ENCODE measurements at regions not wholly inside any gene's neighbourhood (a gene's known extent, or its start where the extent isn't known, plus 50 kb on each side); places are given as distances from the start of the nearest gene placed in this dataset.

- 92 to 95% methylated on average over 8 to 9 of the region's 10 CpGs for WGBS, 2 donors
- Histone ChIP-seq H3K36me3 (no peaks in the 10 kb centered on the region), H3K27ac (no peak overlapping the region), H3K9me3 (no peaks in the 10 kb centered on the region), H3K27me3 (no peaks in the 10 kb centered on the region), H3K4me3 (replicated peaks in 1 of 3) (no peak overlapping the region), H3K4me1 (no peaks in the 10 kb centered on the region)
- intact Hi-C loops (cut with DNase I), result no loop called here
- DNase-seq, result no peak
- TF ChIP-seq CTCF (IDR thresholded peaks at IDR 0.05) (no peak), POLR2A (IDR thresholded peaks at IDR 0.05) (no peak)
Measured at GRCh38 chr2:2940061-2940460, 437.6 kb downstream of the EIPR1 start.

GRCh38 chr2:2939078-2939795, 438.4 kb downstream of the EIPR1 start:
- Histone ChIP-seq H3K4me3 (replicated peaks in 1 of 3) (no peak overlapping the region), H3K4me1 (no peaks in the 10 kb centered on the region), H3K27me3 (no peaks in the 10 kb centered on the region), H3K9me3 (no peaks in the 10 kb centered on the region), H3K27ac (no peak overlapping the region), H3K36me3 (no peaks in the 10 kb centered on the region)
- 93 to 94% methylated on average over 13 of the region's 13 CpGs for WGBS, 2 donors
- no peak for DNase-seq
- intact Hi-C loops (cut with DNase I), result no loop called here
- TF ChIP-seq CTCF (IDR thresholded peaks at IDR 0.05) (no peak), POLR2A (IDR thresholded peaks at IDR 0.05) (no peak)

- Histone ChIP-seq H3K4me1 (no peaks in the 10 kb centered on the region), H3K4me3 (replicated peaks in 1 of 3) (no peak overlapping the region), H3K9me3 (no peaks in the 10 kb centered on the region), H3K27ac (no peak overlapping the region), H3K36me3 (no peaks in the 10 kb centered on the region), H3K27me3 (no peaks in the 10 kb centered on the region)
- peak; percentile 29 to 51 for DNase-seq
- 48 to 50% methylated on average over 13 to 14 of the region's 14 CpGs for WGBS, 2 donors
- no peak for TF ChIP-seq CTCF (IDR thresholded peaks at IDR 0.05)
- TF ChIP-seq POLR2A (IDR thresholded peaks at IDR 0.05), result no peak
- intact Hi-C loops (cut with DNase I), result no loop called here
Measured at GRCh38 chr2:2938481-2938880, 439.1 kb downstream of the EIPR1 start.

- Histone ChIP-seq H3K9me3 (no peaks in the 10 kb centered on the region), H3K36me3 (no peaks in the 10 kb centered on the region), H3K27me3 (no peaks in the 10 kb centered on the region), H3K4me3 (replicated peaks in 1 of 3) (no peak overlapping the region), H3K4me1 (no peaks in the 10 kb centered on the region), H3K27ac (no peak overlapping the region)
- TF ChIP-seq CTCF (IDR thresholded peaks at IDR 0.05) (no peak), POLR2A (IDR thresholded peaks at IDR 0.05) (no peak)
- DNase-seq, result no peak
- intact Hi-C loops (cut with DNase I), result no loop called here
- WGBS, 2 donors, result 89 to 90% methylated on average over 26 of the region's 26 CpGs
Measured at GRCh38 chr2:2935445-2936149, 442.0 kb downstream of the EIPR1 start.

- no peak overlapping the region for H3K4me3 ChIP-seq (replicated peaks in 1 of 3)
- DNase-seq, result no peak
- TF ChIP-seq POLR2A (IDR thresholded peaks at IDR 0.05) (no peak), CTCF (IDR thresholded peaks at IDR 0.05) (no peak)
- 60 to 65% methylated on average over 11 to 15 of the region's 15 CpGs for WGBS, 2 donors
- intact Hi-C loops (cut with DNase I), result no loop called here
- H3K27ac ChIP-seq, result no peak overlapping the region
- H3K9me3 ChIP-seq, result no peaks in the 10 kb centered on the region
- no peaks in the 10 kb centered on the region for H3K4me1 ChIP-seq
- no peaks in the 10 kb centered on the region for H3K36me3 ChIP-seq
- no peaks in the 10 kb centered on the region for H3K27me3 ChIP-seq
Measured at GRCh38 chr2:2933426-2933825, 444.2 kb downstream of the EIPR1 start.

Measured in thyroid gland (tissue), 4 donors.